ENCODE measurements at regions not wholly inside any gene's neighbourhood (a gene's known extent, or its start where the extent isn't known, plus 50 kb on each side); places are given as distances from the start of the nearest gene placed in this dataset.
"Not testable (repeated sequence)": the region's sequence is repeated elsewhere in the genome, so short reads cannot be mapped to it uniquely, and the experiment has no call there.

DNA sequence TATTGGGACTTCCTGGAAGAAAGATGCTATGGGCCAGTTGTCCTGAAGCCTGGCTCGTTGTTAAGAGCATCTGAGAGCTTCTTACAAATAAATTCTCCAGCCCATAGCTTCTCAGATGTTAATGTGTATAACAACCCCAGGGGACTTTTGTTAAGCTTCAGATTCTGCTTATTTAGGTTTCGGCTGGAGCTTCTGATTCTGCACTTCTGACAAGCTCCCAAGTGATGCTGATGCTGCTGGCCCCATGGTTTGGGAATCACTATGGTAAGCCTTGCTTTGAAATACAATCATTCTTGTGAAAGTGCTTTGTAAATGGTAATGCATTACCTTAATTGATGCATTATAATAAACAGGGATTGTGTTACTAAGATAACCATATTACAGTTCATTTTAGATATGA is 281.8 kb upstream of the PLD5 start:
- no peak overlapping the region for H3K27ac Mint-ChIP-seq
- no peaks in the 10 kb centered on the region for H3K4me1 Mint-ChIP-seq
- no peaks in the 10 kb centered on the region for H3K27me3 Mint-ChIP-seq
- H3K4me3 Mint-ChIP-seq, result no peak overlapping the region
- no peak for ATAC-seq
- no peaks in the 10 kb centered on the region for H3K36me3 Mint-ChIP-seq
- no peaks in the 10 kb centered on the region for H3K9me3 Mint-ChIP-seq

GRCh38 chr1:242805360-242805759 is 280.9 kb upstream of the PLD5 start:
- not testable (repeated sequence) for ATAC-seq, H3K4me3 Mint-ChIP-seq, H3K4me1 Mint-ChIP-seq, H3K36me3 Mint-ChIP-seq, H3K27ac Mint-ChIP-seq, H3K27me3 Mint-ChIP-seq, H3K9me3 Mint-ChIP-seq

- Mint-ChIP-seq H3K27ac (no peak overlapping the region), H3K9me3 (no peaks in the 10 kb centered on the region)
These were observed 278.5 kb upstream of the PLD5 start for GRCh38 chr1:242802973-242803372.

DNA sequence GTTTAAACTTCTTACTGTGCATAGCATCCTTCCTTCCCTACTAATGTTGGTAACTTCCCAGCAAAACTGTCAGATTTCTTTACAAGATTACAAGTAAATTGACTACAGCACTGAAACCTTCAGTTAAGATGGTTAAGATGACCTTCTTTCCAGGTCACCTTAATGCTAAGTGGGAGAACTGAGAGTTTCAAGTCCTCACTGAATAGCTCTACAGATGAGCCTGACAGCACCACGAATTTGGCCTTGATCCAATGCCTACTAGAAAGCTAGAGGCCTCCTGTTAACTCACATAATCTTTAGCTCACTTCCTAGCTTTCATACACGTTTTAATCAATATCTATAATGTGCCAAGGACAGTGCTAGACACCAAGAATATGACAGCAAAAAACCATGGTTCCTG is 276.0 kb upstream of the PLD5 start:
- Mint-ChIP-seq H3K4me1 (no peaks in the 10 kb centered on the region), H3K27me3 (no peaks in the 10 kb centered on the region), H3K27ac (no peak overlapping the region), H3K9me3 (no peaks in the 10 kb centered on the region), H3K36me3 (no peaks in the 10 kb centered on the region), H3K4me3 (no peak overlapping the region)
- ATAC-seq, result peak; percentile 61

More at GRCh38 chr1:242802973-242803372, 278.5 kb upstream of the PLD5 start:
- Mint-ChIP-seq H3K36me3 (no peaks in the 10 kb centered on the region), H3K4me1 (no peaks in the 10 kb centered on the region), H3K27me3 (no peaks in the 10 kb centered on the region), H3K4me3 (no peak overlapping the region)
- no peak for ATAC-seq

- H3K27ac Mint-ChIP-seq, result no peak overlapping the region
- no peaks in the 10 kb centered on the region for H3K36me3 Mint-ChIP-seq
- no peaks in the 10 kb centered on the region for H3K9me3 Mint-ChIP-seq
- H3K4me1 Mint-ChIP-seq, result no peaks in the 10 kb centered on the region
- no peaks in the 10 kb centered on the region for H3K27me3 Mint-ChIP-seq
- no peak for ATAC-seq
- no peak overlapping the region for H3K4me3 Mint-ChIP-seq
These were observed 273.4 kb upstream of the PLD5 start for GRCh38 chr1:242797856-242798255.

GRCh38 chr1:242788771-242789170 is 264.3 kb upstream of the PLD5 start:
- no peak overlapping the region for H3K4me3 Mint-ChIP-seq
- H3K27me3 Mint-ChIP-seq, result no peaks in the 10 kb centered on the region
- H3K9me3 Mint-ChIP-seq, result peaks cover 12% of the 10 kb centered on the region
- H3K27ac Mint-ChIP-seq, result peak overlapping the region; percentile 90
- H3K4me1 Mint-ChIP-seq, result peaks cover 63% of the 10 kb centered on the region
- peak; percentile 81 for ATAC-seq
- peaks cover 18% of the 10 kb centered on the region for H3K36me3 Mint-ChIP-seq

- H3K36me3 Mint-ChIP-seq, result peaks cover 18% of the 10 kb centered on the region
- peaks cover 12% of the 10 kb centered on the region for H3K9me3 Mint-ChIP-seq
- H3K4me1 Mint-ChIP-seq, result peaks cover 65% of the 10 kb centered on the region
- H3K4me3 Mint-ChIP-seq, result no peak overlapping the region
- H3K27ac Mint-ChIP-seq, result peak overlapping the region; percentile 90
- no peak for ATAC-seq
- no peaks in the 10 kb centered on the region for H3K27me3 Mint-ChIP-seq
These were observed 263.5 kb upstream of the PLD5 start for GRCh38 chr1:242787968-242788367.

GRCh38 chr1:242784807-242785206 is 260.3 kb upstream of the PLD5 start:
- Mint-ChIP-seq H3K27ac (peak overlapping the region; percentile 90), H3K4me1 (peaks cover 56% of the 10 kb centered on the region), H3K27me3 (no peaks in the 10 kb centered on the region), H3K36me3 (peaks cover 11% of the 10 kb centered on the region), H3K9me3 (peaks cover 7% of the 10 kb centered on the region), H3K4me3 (no peak overlapping the region)
- no peak for ATAC-seq

- H3K4me3 Mint-ChIP-seq, result peak overlapping the region; percentile 21
- peaks cover 48% of the 10 kb centered on the region for H3K4me1 Mint-ChIP-seq
- peak; percentile 85 for ATAC-seq
- peak overlapping the region; percentile 90 for H3K27ac Mint-ChIP-seq
- peaks cover 7% of the 10 kb centered on the region for H3K9me3 Mint-ChIP-seq
- H3K27me3 Mint-ChIP-seq, result no peaks in the 10 kb centered on the region
- H3K36me3 Mint-ChIP-seq, result peaks cover 11% of the 10 kb centered on the region
These were observed 259.6 kb upstream of the PLD5 start for GRCh38 chr1:242784084-242784483.

DNA sequence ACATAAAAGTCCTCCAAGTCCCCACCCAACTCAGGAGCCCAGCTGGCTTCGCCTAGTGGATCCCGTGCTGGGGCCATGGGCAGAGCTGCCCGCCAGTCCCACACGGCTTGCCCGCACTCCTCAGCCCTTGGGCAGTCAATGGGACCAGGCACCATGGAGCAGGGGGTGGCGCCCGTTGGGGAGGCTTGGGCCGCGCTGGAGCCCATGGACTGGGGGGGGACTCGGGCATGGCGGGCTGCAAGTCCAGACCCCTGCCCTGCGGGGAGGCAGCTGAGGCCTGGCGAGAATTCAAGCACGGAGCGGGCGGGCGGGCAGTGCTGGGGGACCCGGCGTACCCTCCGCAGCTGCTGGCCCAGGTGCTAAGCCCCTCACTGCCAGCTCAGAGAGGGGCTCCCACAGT is 249.8 kb upstream of the PLD5 start:
- ATAC-seq, result no peak
- peaks cover 2% of the 10 kb centered on the region for H3K9me3 Mint-ChIP-seq
- H3K27me3 Mint-ChIP-seq, result no peaks in the 10 kb centered on the region
- H3K4me3 Mint-ChIP-seq, result no peak overlapping the region
- no peaks in the 10 kb centered on the region for H3K4me1 Mint-ChIP-seq
- H3K27ac Mint-ChIP-seq, result no peak overlapping the region
- no peaks in the 10 kb centered on the region for H3K36me3 Mint-ChIP-seq

DNA sequence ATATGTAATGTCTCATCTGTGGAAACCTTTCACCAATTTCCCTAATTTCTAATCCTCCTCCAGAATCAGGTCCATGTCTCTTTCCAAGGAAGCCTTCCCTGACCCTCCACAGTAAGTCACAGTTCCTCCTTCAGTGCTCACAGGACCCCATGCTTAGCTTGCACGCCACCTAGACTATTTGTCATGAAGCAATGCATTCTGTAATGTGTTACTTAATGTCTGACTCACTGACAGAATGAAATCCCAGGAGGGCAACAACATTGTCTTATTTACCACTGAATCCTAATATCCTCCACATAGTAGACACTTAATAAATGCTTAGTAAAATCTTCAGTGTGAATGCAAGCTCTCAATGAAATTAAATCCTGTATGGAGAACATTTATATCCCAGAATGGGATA is 245.9 kb upstream of the PLD5 start:
- Mint-ChIP-seq H3K36me3 (peaks cover 7% of the 10 kb centered on the region), H3K4me3 (no peak overlapping the region), H3K4me1 (no peaks in the 10 kb centered on the region), H3K27ac (no peak overlapping the region), H3K9me3 (peaks cover 12% of the 10 kb centered on the region), H3K27me3 (no peaks in the 10 kb centered on the region)
- no peak for ATAC-seq

GRCh38 chr1:242764161-242764560 is 239.7 kb upstream of the PLD5 start:
- H3K27ac Mint-ChIP-seq, result no peak overlapping the region
- no peaks in the 10 kb centered on the region for H3K4me1 Mint-ChIP-seq
- H3K36me3 Mint-ChIP-seq, result peaks cover 21% of the 10 kb centered on the region
- no peak for ATAC-seq
- H3K4me3 Mint-ChIP-seq, result no peak overlapping the region
- peaks cover 18% of the 10 kb centered on the region for H3K9me3 Mint-ChIP-seq
- H3K27me3 Mint-ChIP-seq, result no peaks in the 10 kb centered on the region

- no peaks in the 10 kb centered on the region for H3K27me3 Mint-ChIP-seq
- H3K4me1 Mint-ChIP-seq, result no peaks in the 10 kb centered on the region
- no peak for ATAC-seq
- peaks cover 19% of the 10 kb centered on the region for H3K9me3 Mint-ChIP-seq
- no peak overlapping the region for H3K27ac Mint-ChIP-seq
- no peak overlapping the region for H3K4me3 Mint-ChIP-seq
- H3K36me3 Mint-ChIP-seq, result peaks cover 21% of the 10 kb centered on the region
These were observed 237.1 kb upstream of the PLD5 start for GRCh38 chr1:242761556-242761955.

DNA sequence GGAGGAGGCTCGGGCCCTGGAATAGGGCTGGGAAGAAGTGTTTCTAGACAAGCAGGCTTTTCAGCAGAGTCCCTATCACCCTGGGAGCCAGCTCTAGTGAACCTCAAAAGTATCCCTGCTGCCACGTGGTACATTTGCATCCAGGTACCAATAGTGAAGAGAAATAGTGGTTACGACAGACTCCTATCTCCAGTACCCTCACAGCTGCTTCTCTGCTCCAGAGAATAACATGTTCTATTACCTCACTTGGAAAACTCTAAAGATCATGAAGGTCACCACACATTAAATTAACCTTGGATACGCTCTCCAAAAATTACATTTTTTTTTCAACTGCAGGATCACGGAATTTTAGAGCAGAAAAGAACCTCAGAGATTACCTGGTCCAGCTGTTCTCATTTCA is 230.4 kb upstream of the PLD5 start:
- Mint-ChIP-seq H3K4me1 (no peaks in the 10 kb centered on the region), H3K27me3 (no peaks in the 10 kb centered on the region), H3K36me3 (no peaks in the 10 kb centered on the region), H3K4me3 (no peak overlapping the region), H3K9me3 (peaks cover 4% of the 10 kb centered on the region), H3K27ac (no peak overlapping the region)
- no peak for ATAC-seq

GRCh38 chr1:242754125-242754524 is 229.6 kb upstream of the PLD5 start:
- peaks cover 4% of the 10 kb centered on the region for H3K9me3 Mint-ChIP-seq

GRCh38 chr1:242747233-242747632 is 222.7 kb upstream of the PLD5 start:
- Mint-ChIP-seq H3K27ac (no peak overlapping the region), H3K36me3 (no peaks in the 10 kb centered on the region), H3K4me3 (no peak overlapping the region), H3K9me3 (no peaks in the 10 kb centered on the region), H3K27me3 (no peaks in the 10 kb centered on the region), H3K4me1 (peaks cover 7% of the 10 kb centered on the region)
- no peak for ATAC-seq

More at GRCh38 chr1:242754125-242754524, 229.6 kb upstream of the PLD5 start:
- H3K27me3 Mint-ChIP-seq, result no peaks in the 10 kb centered on the region
- H3K4me3 Mint-ChIP-seq, result no peak overlapping the region
- H3K36me3 Mint-ChIP-seq, result no peaks in the 10 kb centered on the region
- H3K4me1 Mint-ChIP-seq, result no peaks in the 10 kb centered on the region
- ATAC-seq, result no peak
- no peak overlapping the region for H3K27ac Mint-ChIP-seq

- H3K27me3 Mint-ChIP-seq, result no peaks in the 10 kb centered on the region
- ATAC-seq, result no peak
- H3K4me3 Mint-ChIP-seq, result no peak overlapping the region
- peaks cover 7% of the 10 kb centered on the region for H3K4me1 Mint-ChIP-seq
- H3K9me3 Mint-ChIP-seq, result peaks cover 9% of the 10 kb centered on the region
- H3K27ac Mint-ChIP-seq, result no peak overlapping the region
- H3K36me3 Mint-ChIP-seq, result peaks cover 11% of the 10 kb centered on the region
These were observed 220.6 kb upstream of the PLD5 start for GRCh38 chr1:242745079-242745478.
